Glomerular visceral epithelial cell (primary cell): ENCODE measurements at regions not wholly inside any gene's neighbourhood (a gene's known extent, or its start where the extent isn't known, plus 50 kb on each side); places are given as distances from the start of the nearest gene placed in this dataset.

Source experiments
- DNase-seq: peaks from one replicate; pipeline ENCODE4 v3.0.0-alpha.2; 2016; ENCODE audit errors: extremely low spot score

- no peak for DNase-seq
These were observed 412.6 kb upstream of the SEMA6D start for GRCh38 chr15:47304656-47305055.

GRCh38 chr15:47312161-47312560 lies 405.1 kb upstream of the SEMA6D start:
- DNase-seq, result no peak

GRCh38 chr15:47326410-47327333 lies 390.6 kb upstream of the SEMA6D start:
- no peak for DNase-seq

- DNase-seq, result no peak
These were observed 385.4 kb upstream of the SEMA6D start for GRCh38 chr15:47331829-47332393.

- DNase-seq, result no peak
These were observed 384.8 kb upstream of the SEMA6D start for GRCh38 chr15:47332481-47332880.

GRCh38 chr15:47333734-47334133 lies 383.6 kb upstream of the SEMA6D start:
- no peak for DNase-seq

- no peak for DNase-seq
These were observed 382.3 kb upstream of the SEMA6D start for GRCh38 chr15:47334805-47335535.

GRCh38 chr15:47337106-47337505 lies 380.2 kb upstream of the SEMA6D start:
- DNase-seq, result no peak

- DNase-seq, result no peak
These were observed 379.5 kb upstream of the SEMA6D start for GRCh38 chr15:47337836-47338235.

GRCh38 chr15:47338771-47339170 lies 378.5 kb upstream of the SEMA6D start:
- no peak for DNase-seq

- no peak for DNase-seq
These were observed 377.3 kb upstream of the SEMA6D start for GRCh38 chr15:47339800-47340570.

- DNase-seq, result no peak
These were observed 376.8 kb upstream of the SEMA6D start for GRCh38 chr15:47340571-47340920.

GRCh38 chr15:47349179-47349578 lies 368.1 kb upstream of the SEMA6D start:
- no peak for DNase-seq

GRCh38 chr15:47351501-47351900 lies 365.8 kb upstream of the SEMA6D start:
- no peak for DNase-seq

GRCh38 chr15:47352217-47352616 lies 365.1 kb upstream of the SEMA6D start:
- no peak for DNase-seq

- no peak for DNase-seq
These were observed 361.5 kb upstream of the SEMA6D start for GRCh38 chr15:47355759-47356158.

GRCh38 chr15:47356297-47356696 lies 361.0 kb upstream of the SEMA6D start:
- no peak for DNase-seq

GRCh38 chr15:47358876-47359275 lies 358.4 kb upstream of the SEMA6D start:
- DNase-seq, result no peak

GRCh38 chr15:47360305-47360704 lies 357.0 kb upstream of the SEMA6D start:
- DNase-seq, result no peak

GRCh38 chr15:47362118-47362905 lies 355.0 kb upstream of the SEMA6D start:
- no peak for DNase-seq

GRCh38 chr15:47363653-47364052 lies 353.7 kb upstream of the SEMA6D start:
- DNase-seq, result no peak
